Endodermal cell (in vitro differentiated cells): ENCODE measurements at regions not wholly inside any gene's neighbourhood (a gene's known extent, or its start where the extent isn't known, plus 50 kb on each side); places are given as distances from the start of the nearest gene placed in this dataset.

Experiments used
- DNase-seq: peaks from one replicate; pipeline ENCODE4 v3.0.0-alpha.2; 2017
- H3K27ac ChIP-seq: 2 replicates; pipeline ENCODE4 v1.5.1; 2013; ENCODE audit warnings: mild to moderate bottlenecking, low read depth, low read length, moderate library complexity
- H3K27me3 ChIP-seq: 2 replicates; pipeline ENCODE4 v1.6.1; 2013; ENCODE audit warnings: mild to moderate bottlenecking, low read length, moderate library complexity; ENCODE audit not compliant: insufficient read depth, control insufficient read depth, poor library complexity, severe bottlenecking
- H3K36me3 ChIP-seq: 2 replicates; pipeline ENCODE4 v1.7.0; 2013; ENCODE audit warnings: mild to moderate bottlenecking, low read length, moderate library complexity; ENCODE audit not compliant: control insufficient read depth, insufficient read depth
- H3K4me1 ChIP-seq: one replicate; pipeline ENCODE4 v1.7.0; 2013; ENCODE audit warnings: low read length; ENCODE audit not compliant: control insufficient read depth, insufficient read depth
- H3K4me3 ChIP-seq: 2 replicates; pipeline ENCODE4 v1.5.1; 2013; ENCODE audit warnings: mild to moderate bottlenecking, low read length, moderate library complexity
- H3K9ac ChIP-seq: 2 replicates; pipeline ENCODE4 v1.6.1; 2013; ENCODE audit warnings: mild to moderate bottlenecking, low read length, moderate library complexity; ENCODE audit not compliant: poor library complexity, severe bottlenecking; ENCODE audit errors: extremely low read depth
- H3K9me3 ChIP-seq: 2 replicates; pipeline ENCODE4 v1.6.1; 2013; ENCODE audit warnings: mild to moderate bottlenecking, low read length, moderate library complexity; ENCODE audit not compliant: control insufficient read depth
- H3K27ac Mint-ChIP-seq: 2 replicates; pipeline ENCODE4 v1.8.0; 2020; ENCODE audit warnings: mixed read lengths
- H3K27me3 Mint-ChIP-seq: 2 replicates; pipeline ENCODE4 v1.8.0; 2021; ENCODE audit warnings: mild to moderate bottlenecking, mixed read lengths; ENCODE audit not compliant: insufficient read depth
- H3K36me3 Mint-ChIP-seq: 2 replicates; pipeline ENCODE4 v1.8.0; 2020; ENCODE audit warnings: low read depth, mixed read lengths
- H3K4me1 Mint-ChIP-seq: 2 replicates; pipeline ENCODE4 v1.8.0; 2020; ENCODE audit warnings: mixed read lengths
- H3K4me3 Mint-ChIP-seq: 2 replicates; pipeline ENCODE4 v1.8.0; 2020; ENCODE audit warnings: mild to moderate bottlenecking, moderate library complexity, mixed read lengths
- H3K9me3 Mint-ChIP-seq: 2 replicates; pipeline ENCODE4 v1.8.0; 2020; ENCODE audit warnings: mild to moderate bottlenecking, mixed read lengths
- CTCF ChIP-seq: fragments of 200-600 bp; sonication (generic); conservative IDR thresholded peaks from 2 replicates; pipeline ENCODE4 v1.5.0; 2021; ENCODE audit warnings: antibody characterized with exemption, mild to moderate bottlenecking
- WGBS, 2 experiments: methylation state at CpG; one replicate each; pipeline versions ENCODE4 v1.1.5 to v1.1.7; 2013; ENCODE audit warnings: missing lambda C conversion rate in 2 of 2, mixed read lengths in 1 of 2; ENCODE audit not compliant: insufficient coverage in 1 of 2, insufficient read length in 1 of 2; 5-methylcytosine and 5-hydroxymethylcytosine counted together

DNA sequence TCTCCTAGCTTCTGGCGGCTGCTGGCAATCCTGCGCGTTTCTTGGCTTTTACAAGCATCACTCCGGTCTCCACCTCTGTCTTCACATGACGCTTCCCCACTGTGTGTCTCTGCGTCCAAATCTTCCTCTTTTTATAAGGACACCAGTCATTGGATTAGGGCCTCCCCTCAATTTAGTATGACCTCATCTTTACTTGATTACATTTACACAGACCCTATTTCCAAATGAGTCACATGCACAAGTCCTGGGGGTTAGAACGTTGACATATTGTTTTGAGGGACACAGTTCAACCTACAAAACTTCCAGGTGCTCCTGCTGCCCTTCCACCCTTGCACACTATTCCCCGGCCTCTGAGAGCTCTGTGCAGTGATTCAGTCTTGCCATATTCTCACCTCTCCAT lies 215.3 kb downstream of the OPA1 start:
- Histone ChIP-seq H3K9ac (no peak overlapping the region), H3K36me3 (no peaks in the 10 kb centered on the region), H3K27ac (no peak overlapping the region), H3K4me3 (no peak overlapping the region), H3K9me3 (no peaks in the 10 kb centered on the region), H3K4me1 (peaks cover 7% of the 10 kb centered on the region), H3K27me3 (no peaks in the 10 kb centered on the region)
- Mint-ChIP-seq H3K27ac (no peak overlapping the region), H3K4me3 (no peak overlapping the region), H3K4me1 (peaks cover 61% of the 10 kb centered on the region), H3K27me3 (no peaks in the 10 kb centered on the region), H3K36me3 (no peaks in the 10 kb centered on the region), H3K9me3 (no peaks in the 10 kb centered on the region)
- no peak for TF ChIP-seq CTCF
- peak; percentile 28 for DNase-seq
- 93 to 98% methylated on average over 7 to 8 of the region's 8 CpGs for WGBS, 2 experiments

- Mint-ChIP-seq H3K9me3 (no peaks in the 10 kb centered on the region), H3K4me1 (peaks cover 69% of the 10 kb centered on the region), H3K27ac (no peak overlapping the region), H3K36me3 (no peaks in the 10 kb centered on the region), H3K27me3 (no peaks in the 10 kb centered on the region), H3K4me3 (no peak overlapping the region)
- peak; percentile 58 for DNase-seq
- H3K9ac ChIP-seq = no peak overlapping the region
- H3K4me3 ChIP-seq = no peak overlapping the region
- H3K27me3 ChIP-seq = no peaks in the 10 kb centered on the region
- H3K9me3 ChIP-seq = no peaks in the 10 kb centered on the region
- no peaks in the 10 kb centered on the region for H3K36me3 ChIP-seq
- H3K4me1 ChIP-seq = peaks cover 14% of the 10 kb centered on the region
- TF ChIP-seq CTCF = no peak
- H3K27ac ChIP-seq = no peak overlapping the region
- 83 to 89% methylated on average over 1 to 2 of the region's 2 CpGs for WGBS, 2 experiments
These were observed 216.1 kb downstream of the OPA1 start for GRCh38 chr3:193809106-193809505.

DNA sequence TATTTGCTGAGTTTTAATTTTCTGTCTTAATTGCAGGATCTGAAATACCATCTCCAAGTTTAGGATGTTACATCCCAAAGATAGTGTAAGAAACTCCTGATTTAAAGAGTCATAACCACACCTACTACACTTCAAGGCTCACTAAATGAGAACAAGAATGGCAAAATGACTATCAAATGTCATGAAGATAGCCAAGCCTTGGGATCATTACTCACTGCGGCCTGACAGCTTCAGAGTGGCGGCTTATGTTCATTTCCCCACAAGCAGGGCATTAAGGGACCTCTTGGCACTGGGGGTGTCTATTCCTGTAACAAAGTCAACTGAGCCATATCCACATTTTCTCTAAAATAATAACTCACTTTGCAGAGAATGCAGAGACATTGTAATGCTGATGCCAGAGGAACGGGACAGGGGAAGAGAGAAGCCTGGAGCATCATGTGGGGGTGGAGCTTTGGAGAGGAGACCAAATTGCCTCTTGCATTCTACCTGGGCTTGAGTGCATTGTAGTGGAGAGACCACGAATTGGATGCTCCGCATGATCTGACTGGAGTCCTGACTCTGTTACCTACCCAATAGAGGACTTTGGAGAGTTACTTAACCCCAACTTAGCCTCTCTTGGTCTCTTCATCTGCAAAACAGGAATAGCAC lies 219.2 kb downstream of the OPA1 start:
- H3K9me3 Mint-ChIP-seq = no peaks in the 10 kb centered on the region
- peaks cover 82% of the 10 kb centered on the region for H3K4me1 Mint-ChIP-seq
- TF ChIP-seq CTCF = no peak
- H3K36me3 ChIP-seq = no peaks in the 10 kb centered on the region
- peak; percentile 80 for DNase-seq
- no peaks in the 10 kb centered on the region for H3K27me3 Mint-ChIP-seq
- no peaks in the 10 kb centered on the region for H3K9me3 ChIP-seq
- peaks cover 23% of the 10 kb centered on the region for H3K4me1 ChIP-seq
- no peak overlapping the region for H3K27ac ChIP-seq
- WGBS, 2 experiments = 63 to 73% methylated on average over 3 to 5 of the region's 5 CpGs
- H3K36me3 Mint-ChIP-seq = no peaks in the 10 kb centered on the region
- H3K27me3 ChIP-seq = no peaks in the 10 kb centered on the region
- peak overlapping the region; percentile 92 for H3K27ac Mint-ChIP-seq
- peak overlapping the region; percentile 13 for H3K4me3 Mint-ChIP-seq
- no peak overlapping the region for H3K9ac ChIP-seq
- H3K4me3 ChIP-seq = peak overlapping the region; percentile 30
